ENCODE measurements at regions not wholly inside any gene's neighbourhood (a gene's known extent, or its start where the extent isn't known, plus 50 kb on each side); places are given as distances from the start of the nearest gene placed in this dataset.

GRCh38 chr1:165054627-165055026 is 301.9 kb downstream of the LMX1A start:
- WGBS (ENCODE audit: low lambda C conversion rate), result 16% methylated on average over 4 of the region's 4 CpGs
- DNase-seq (ENCODE audit: low spot score) (no peak), ATAC-seq (no peak), FAIRE-seq (no peak)
- no peaks in the 10 kb centered on the region for H3K36me3 ChIP-seq (replicated peaks in 1 of 2; ENCODE audit: control insufficient read depth in 1 of 2, insufficient read depth in 2 of 2, low read length in 2 of 2)
- no peaks in the 10 kb centered on the region for H3K4me1 ChIP-seq (ENCODE audit: insufficient read depth, low read length)
- no peaks in the 10 kb centered on the region for H4K20me1 ChIP-seq (ENCODE audit: insufficient read depth, low read length)
- no peak overlapping the region for H3K9ac ChIP-seq (ENCODE audit: insufficient read depth, low read depth, low read length)
- TF ChIP-seq ZNF263 (CRISPR knock-in tag; IDR thresholded peaks at IDR 0.05) (no peak), RFX5 (IDR thresholded peaks at IDR 0.05; ENCODE audit: low read depth, low read length) (no peak), GATAD2A (CRISPR knock-in tag; IDR thresholded peaks at IDR 0.05) (no peak), NFATC3 (CRISPR knock-in tag; IDR thresholded peaks at IDR 0.05) (no peak)
- intact Hi-C loops (cut with micrococcal nuclease; ENCODE audit: unreplicated experiment), result no loop called here
- H2AFZ ChIP-seq (ENCODE audit: low read length), result no peak overlapping the region
- ChIA-PET CTCF (ENCODE audit: low intra/inter-chr PET ratio, low total read pairs) (no interaction called here), POLR2A (no interaction called here)
- H3K79me2 ChIP-seq (ENCODE audit: insufficient read depth, low read length), result no peaks in the 10 kb centered on the region
- no peak overlapping the region for H3K4me3 ChIP-seq (replicated peaks in 1 of 3; ENCODE audit: insufficient read depth in 1 of 3, low read depth in 2 of 3, low read length in 3 of 3)
- no peak overlapping the region for H3K4me2 ChIP-seq (ENCODE audit: low read depth, low read length)
- no peaks in the 10 kb centered on the region for H3K27me3 ChIP-seq (ENCODE audit: control insufficient read depth in 1 of 2, insufficient read depth in 2 of 2, low read length in 2 of 2)
- no peak overlapping the region for H3K27ac ChIP-seq (ENCODE audit: extremely low read length, insufficient read depth, low read length)
- no TSS peak for BruUV-seq (replicated peaks)
- no peaks in the 10 kb centered on the region for H3K9me3 ChIP-seq (ENCODE audit: low read length)
- in situ Hi-C loops (cut with HindIII; ENCODE audit: extremely low pct_ligation_motif_present, low pct_unique_long_range_greater_than_20kb), result loop anchor here (25.0 kb wide), 1 partner anchor 1667 kb away; no protein-coding TSS in a partner anchor

- H4K20me1 ChIP-seq (ENCODE audit: insufficient read depth, low read length), result no peaks in the 10 kb centered on the region
- H3K4me2 ChIP-seq (ENCODE audit: low read depth, low read length), result no peak overlapping the region
- no TSS peak for BruUV-seq (replicated peaks)
- ATAC-seq (no peak), DNase-seq (ENCODE audit: low spot score) (no peak), FAIRE-seq (no peak)
- ChIA-PET POLR2A (no interaction called here), CTCF (ENCODE audit: low intra/inter-chr PET ratio, low total read pairs) (no interaction called here)
- no peaks in the 10 kb centered on the region for H3K79me2 ChIP-seq (ENCODE audit: insufficient read depth, low read length)
- no peaks in the 10 kb centered on the region for H3K9me3 ChIP-seq (ENCODE audit: low read length)
- TF ChIP-seq ZSCAN21 (CRISPR knock-in tag; IDR thresholded peaks at IDR 0.05; ENCODE audit: borderline replicate concordance) (no peak), ZNF674 (CRISPR knock-in tag; IDR thresholded peaks at IDR 0.05; ENCODE audit: low read depth) (no peak), SATB2 (CRISPR knock-in tag; IDR thresholded peaks at IDR 0.05) (no peak), ZFP62 (CRISPR knock-in tag; IDR thresholded peaks at IDR 0.05) (no peak), CSRNP1 (CRISPR knock-in tag; IDR thresholded peaks at IDR 0.05) (no peak), SIN3B (IDR thresholded peaks at IDR 0.05; ENCODE audit: low read length) (no peak), NFE2L2 (IDR thresholded peaks at IDR 0.05; ENCODE audit: low read length) (no peak), LBX2 (CRISPR knock-in tag; IDR thresholded peaks at IDR 0.05; ENCODE audit: borderline replicate concordance) (no peak), CEBPB (IDR thresholded peaks at IDR 0.05; ENCODE audit: borderline replicate concordance, low read depth, low read length) (no peak), KLF9 (CRISPR knock-in tag; IDR thresholded peaks at IDR 0.05; ENCODE audit: low read depth) (no peak), KAT7 (CRISPR knock-in tag; IDR thresholded peaks at IDR 0.05; ENCODE audit: borderline replicate concordance) (no peak), SAFB2 (CRISPR knock-in tag; IDR thresholded peaks at IDR 0.05; ENCODE audit: borderline replicate concordance, low read depth) (no peak), ZNF460 (CRISPR knock-in tag; IDR thresholded peaks at IDR 0.05; ENCODE audit: borderline replicate concordance) (no peak)
- H3K4me3 ChIP-seq (replicated peaks in 1 of 3; ENCODE audit: insufficient read depth in 1 of 3, low read depth in 2 of 3, low read length in 3 of 3), result no peak overlapping the region
- H3K36me3 ChIP-seq (replicated peaks in 1 of 2; ENCODE audit: control insufficient read depth in 1 of 2, insufficient read depth in 2 of 2, low read length in 2 of 2), result no peaks in the 10 kb centered on the region
- H3K4me1 ChIP-seq (ENCODE audit: insufficient read depth, low read length), result no peaks in the 10 kb centered on the region
- H3K27me3 ChIP-seq (ENCODE audit: control insufficient read depth in 1 of 2, insufficient read depth in 2 of 2, low read length in 2 of 2), result no peaks in the 10 kb centered on the region
- WGBS (ENCODE audit: low lambda C conversion rate), result 0% methylated on average over 2 of the region's 2 CpGs
- in situ Hi-C loops (cut with HindIII; ENCODE audit: extremely low pct_ligation_motif_present, low pct_unique_long_range_greater_than_20kb) (loop anchor here (25.0 kb wide), 1 partner anchor 1666 kb away; no protein-coding TSS in a partner anchor), intact Hi-C loops (cut with micrococcal nuclease; ENCODE audit: unreplicated experiment) (no loop called here)
- H3K9ac ChIP-seq (ENCODE audit: insufficient read depth, low read depth, low read length), result no peak overlapping the region
- no peak overlapping the region for H3K27ac ChIP-seq (ENCODE audit: extremely low read length, insufficient read depth, low read length)
- H2AFZ ChIP-seq (ENCODE audit: low read length), result no peak overlapping the region
These were observed 303.2 kb downstream of the LMX1A start for GRCh38 chr1:165053351-165053750.
